SK-N-SH (cell line): ENCODE measurements at regions not wholly inside any gene's neighbourhood (a gene's known extent, or its start where the extent isn't known, plus 50 kb on each side); places are given as distances from the start of the nearest gene placed in this dataset.

ENCODE experiments used
- CTCF ChIA-PET: fragments of 300-600, 350-600 bp; formaldehyde crosslinking; extraction: SDS; loops from one replicate; lab custom pipeline; 2021; lab: Yijun Ruan, JAX
- POLR2A ChIA-PET: fragments of 350-600 bp; sonication (Branson Sonifier 250); formaldehyde crosslinking; extraction: SDS; loops from one replicate; lab custom pipeline; 2020; ENCODE audit warnings: antibody characterized with exemption, inconsistent platforms; lab: Yijun Ruan, JAX
- DNase-seq: peaks from one replicate; pipeline ENCODE4 v3.0.0; 2012
- H2AFZ ChIP-seq: fragments of 200-600 bp; sonication (generic); 2 replicates; pipeline ENCODE4 v1.8.1; 2016; ENCODE audit warnings: antibody characterized with exemption, mild to moderate bottlenecking, low read depth
- H3F3A ChIP-seq: fragments of 200-600 bp; sonication (generic); replicated peaks from 2 replicates; pipeline ENCODE3; 2016; ENCODE audit warnings: antibody characterized with exemption, mild to moderate bottlenecking; ENCODE audit not compliant: insufficient read depth
- H3K27ac ChIP-seq, 2 experiments: fragments of 200-500 bp in 1 of 2; fragments of 200-600 bp in 1 of 2; sonication (Bioruptor generic) in 1 of 2; sonication (generic), shearing (Covaris generic) in 1 of 2; 2 replicates each; pipeline versions ENCODE4 v1.5.1 to v1.6.1; 2014 to 2016; ENCODE audit warnings: low read depth in 2 of 2, inconsistent platforms in 1 of 2, low read length in 1 of 2, mild to moderate bottlenecking in 1 of 2, mixed read lengths in 1 of 2
- H3K27me3 ChIP-seq: fragments of 200-600 bp; sonication (generic), shearing (Covaris generic); 2 replicates; pipeline ENCODE4 v1.6.1; 2016; ENCODE audit warnings: mixed run types; ENCODE audit not compliant: insufficient read depth
- H3K36me3 ChIP-seq, 2 experiments: fragments of 200-500 bp in 1 of 2; fragments of 200-600 bp in 1 of 2; sonication (Bioruptor generic) in 1 of 2; sonication (generic) in 1 of 2; replicated peaks in 1 of 2; 2 replicates each; pipeline versions ENCODE3 to v1.5.1; 2014 to 2016; ENCODE audit warnings: low read length in 1 of 2, mild to moderate bottlenecking in 1 of 2; ENCODE audit not compliant: insufficient read depth in 2 of 2, control insufficient read depth in 1 of 2
- H3K4me1 ChIP-seq, 2 experiments: fragments of 200-500 bp in 1 of 2; fragments of 200-600 bp in 1 of 2; sonication (Bioruptor generic) in 1 of 2; sonication (generic), shearing (Covaris generic) in 1 of 2; 2 replicates each; pipeline versions ENCODE4 v1.5.1 to v1.6.1; 2014 to 2016; ENCODE audit warnings: low read depth in 1 of 2, low read length in 1 of 2, mixed run types in 1 of 2; ENCODE audit not compliant: insufficient read depth in 2 of 2, control insufficient read depth in 1 of 2
- H3K4me2 ChIP-seq: fragments of 200-600 bp; sonication (generic), shearing (Covaris generic); 2 replicates; pipeline ENCODE4 v1.6.1; 2017; ENCODE audit warnings: mixed run types
- H3K4me3 ChIP-seq, 2 experiments: fragments of 200-500 bp in 1 of 2; fragments of 200-600 bp in 1 of 2; sonication (Bioruptor generic) in 1 of 2; sonication (generic), shearing (Covaris generic) in 1 of 2; 2 replicates each; pipeline versions ENCODE4 v1.5.1 to v1.8.1; 2014 to 2016; ENCODE audit warnings: low read depth in 2 of 2, inconsistent platforms in 1 of 2, low read length in 1 of 2, mild to moderate bottlenecking in 1 of 2, mixed read lengths in 1 of 2, moderate library complexity in 1 of 2
- H3K79me2 ChIP-seq: fragments of 200-600 bp; sonication (generic); 2 replicates; pipeline ENCODE4 v1.8.1; 2017; ENCODE audit warnings: mild to moderate bottlenecking; ENCODE audit not compliant: insufficient read depth
- H3K9ac ChIP-seq: fragments of 200-600 bp; sonication (generic); 2 replicates; pipeline ENCODE4 v1.6.1; 2017; ENCODE audit warnings: mixed run types
- H3K9me2 ChIP-seq: fragments of 200-600 bp; sonication (generic); 2 replicates; pipeline ENCODE4 v1.6.1; 2017; ENCODE audit warnings: mixed run types
- H3K9me3 ChIP-seq: fragments of 200-600 bp; sonication (generic); 2 replicates; pipeline ENCODE4 v1.6.1; 2017; ENCODE audit warnings: mixed run types, mild to moderate bottlenecking, moderate library complexity
- H4K20me1 ChIP-seq: fragments of 200-600 bp; sonication (generic); 2 replicates; pipeline ENCODE4 v1.6.1; 2017; ENCODE audit warnings: mild to moderate bottlenecking, mixed run types; ENCODE audit not compliant: insufficient read depth
- ELF1 ChIP-seq: IDR thresholded peaks from 2 replicates; pipeline ENCODE4 v1.4.0; 2012
- FOXM1 ChIP-seq: IDR thresholded peaks from 2 replicates; pipeline ENCODE4 v1.4.0; 2012; ENCODE audit warnings: low read depth, mild to moderate bottlenecking
- JUND ChIP-seq: IDR thresholded peaks from 2 replicates; pipeline ENCODE4 v1.4.0; 2012
- MXI1 ChIP-seq: IDR thresholded peaks from 2 replicates; pipeline ENCODE4 v1.6.1; 2012; ENCODE audit warnings: mild to moderate bottlenecking, low read depth, low read length, improper control_type of control experiment
- NFIC ChIP-seq: IDR thresholded peaks from 2 replicates; pipeline ENCODE4 v1.4.0; 2012; ENCODE audit warnings: borderline replicate concordance
- NRF1 ChIP-seq: IDR thresholded peaks from 2 replicates; pipeline ENCODE4 v1.6.1; 2012; ENCODE audit warnings: low read depth, mild to moderate bottlenecking, low read length
- RCOR1 ChIP-seq: fragments of 150-350 bp; IDR thresholded peaks from 2 replicates; pipeline ENCODE4 v1.6.1; 2017; ENCODE audit warnings: antibody characterized with exemption, low read length
- REST ChIP-seq: IDR thresholded peaks from 2 replicates; pipeline ENCODE4 v1.6.1; 2012; ENCODE audit warnings: mild to moderate bottlenecking, low read depth, low read length, moderate library complexity
- TCF12 ChIP-seq: IDR thresholded peaks from 2 replicates; pipeline ENCODE4 v1.4.0; 2012
- TEAD4 ChIP-seq: IDR thresholded peaks from 2 replicates; pipeline ENCODE4 v1.4.0; 2012; ENCODE audit warnings: mild to moderate bottlenecking, borderline replicate concordance; ENCODE audit not compliant: insufficient read depth
- YY1 ChIP-seq: IDR thresholded peaks from 2 replicates; pipeline ENCODE4 v1.4.0; 2012; ENCODE audit warnings: low read depth, mild to moderate bottlenecking
- ZBTB33 ChIP-seq: IDR thresholded peaks from 2 replicates; pipeline ENCODE4 v1.4.0; 2012; ENCODE audit warnings: low read depth, borderline replicate concordance
- WGBS: methylation state at CpG from one replicate; pipeline ENCODE4 v1.1.6; 2017; ENCODE audit warnings: low lambda C conversion rate; 5-methylcytosine and 5-hydroxymethylcytosine counted together
- TF ChIP-seq, protein P1 (sequence below): fragments of 150-350 bp; IDR thresholded peaks from 2 replicates; pipeline ENCODE4 v1.6.1; 2017; ENCODE audit warnings: antibody characterized with exemption, low read length, low read depth, borderline replicate concordance

DNA sequence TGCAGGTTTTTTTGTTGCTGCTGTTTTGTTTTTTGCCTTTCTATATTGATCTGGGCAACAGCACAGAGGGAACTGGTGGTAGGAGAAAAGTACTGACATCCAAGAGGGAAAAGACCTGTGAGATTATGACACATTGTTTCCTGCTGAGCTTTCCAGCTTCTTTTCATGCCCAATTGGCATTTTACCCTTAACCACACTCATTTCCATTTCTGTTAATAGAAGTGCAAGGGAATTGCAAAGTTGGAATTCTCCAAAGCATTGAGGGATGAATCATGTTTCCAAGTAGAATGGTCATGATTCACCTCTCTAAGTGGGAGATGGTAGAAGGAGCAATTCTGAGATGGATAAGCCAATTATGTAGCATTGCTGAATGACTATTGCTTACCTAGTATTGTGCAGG lies 161.5 kb downstream of the PPARGC1A start (continued):
- TF ChIP-seq, protein P1, sequence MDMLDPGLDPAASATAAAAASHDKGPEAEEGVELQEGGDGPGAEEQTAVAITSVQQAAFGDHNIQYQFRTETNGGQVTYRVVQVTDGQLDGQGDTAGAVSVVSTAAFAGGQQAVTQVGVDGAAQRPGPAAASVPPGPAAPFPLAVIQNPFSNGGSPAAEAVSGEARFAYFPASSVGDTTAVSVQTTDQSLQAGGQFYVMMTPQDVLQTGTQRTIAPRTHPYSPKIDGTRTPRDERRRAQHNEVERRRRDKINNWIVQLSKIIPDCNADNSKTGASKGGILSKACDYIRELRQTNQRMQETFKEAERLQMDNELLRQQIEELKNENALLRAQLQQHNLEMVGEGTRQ, result no peak
- TF ChIP-seq REST, result no peak
- no peak for TF ChIP-seq NRF1
- TF ChIP-seq MXI1, result no peak

DNA sequence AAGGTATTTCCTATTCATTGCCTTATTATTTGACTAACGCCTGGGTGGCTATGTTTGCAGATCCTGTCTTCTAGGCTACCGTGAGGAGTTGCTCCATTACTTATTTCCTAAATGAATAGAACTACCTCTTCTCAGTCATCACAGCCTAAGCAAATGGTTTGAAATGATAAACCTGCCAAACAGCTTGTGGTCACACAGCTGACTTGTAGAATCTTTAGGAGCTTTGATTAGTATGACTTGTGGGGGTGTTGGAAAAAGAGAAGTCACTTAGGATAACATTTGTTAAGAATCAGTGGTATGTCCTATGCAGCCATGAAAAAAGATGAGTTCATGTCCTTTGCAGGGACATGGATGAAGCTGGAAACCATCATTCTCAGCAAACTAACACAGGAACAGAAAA lies 169.3 kb downstream of the PPARGC1A start:
- TF ChIP-seq JUND, result no peak
- TF ChIP-seq ELF1, result no peak
- TF ChIP-seq ZBTB33, result no peak
- TF ChIP-seq NFIC, result no peak
- TF ChIP-seq TCF12, result no peak
- no peak for TF ChIP-seq FOXM1
- no peak for TF ChIP-seq TEAD4
- no peak for TF ChIP-seq REST
- TF ChIP-seq YY1, result no peak
- TF ChIP-seq RCOR1, result no peak
- TF ChIP-seq, all 33 proteins: peak for 0
- H3K9me2 ChIP-seq, result no peaks in the 10 kb centered on the region
- no peak overlapping the region for H3K4me2 ChIP-seq
- WGBS, result 32% methylated on average over 2 of the region's 2 CpGs
- DNase-seq, result no peak
- no peaks in the 10 kb centered on the region for H4K20me1 ChIP-seq
- no peak overlapping the region for H2AFZ ChIP-seq
- H3K4me1 ChIP-seq, result no peaks in the 10 kb centered on the region
- CTCF ChIA-PET, result interaction anchor here (1.5 kb wide), 1 partner anchor 45 kb away, joined by 3 read pairs; no protein-coding TSS in a partner anchor
- no peaks in the 10 kb centered on the region for H3K36me3 ChIP-seq
- no peak overlapping the region for H3K9ac ChIP-seq
- H3F3A ChIP-seq, result no peaks in the 10 kb centered on the region
- no peak overlapping the region for H3K27ac ChIP-seq
- POLR2A ChIA-PET, result no interaction called here
- no peak overlapping the region for H3K4me3 ChIP-seq
- H3K27me3 ChIP-seq, result no peaks in the 10 kb centered on the region
- H3K9me3 ChIP-seq, result no peaks in the 10 kb centered on the region
- H3K79me2 ChIP-seq, result no peaks in the 10 kb centered on the region
